Activated CD8-positive, alpha-beta memory T cell treated with anti-CD3 and anti-CD28 coated beads, Interleukin-2, amount 50 U/mL, for 4 hours (primary cell): ENCODE measurements at regions not wholly inside any gene's neighbourhood (a gene's known extent, or its start where the extent isn't known, plus 50 kb on each side); places are given as distances from the start of the nearest gene placed in this dataset.

Experiments used
- DNase-seq: peaks from one replicate; pipeline ENCODE4 v3.0.0-alpha.2; 2020

DNA sequence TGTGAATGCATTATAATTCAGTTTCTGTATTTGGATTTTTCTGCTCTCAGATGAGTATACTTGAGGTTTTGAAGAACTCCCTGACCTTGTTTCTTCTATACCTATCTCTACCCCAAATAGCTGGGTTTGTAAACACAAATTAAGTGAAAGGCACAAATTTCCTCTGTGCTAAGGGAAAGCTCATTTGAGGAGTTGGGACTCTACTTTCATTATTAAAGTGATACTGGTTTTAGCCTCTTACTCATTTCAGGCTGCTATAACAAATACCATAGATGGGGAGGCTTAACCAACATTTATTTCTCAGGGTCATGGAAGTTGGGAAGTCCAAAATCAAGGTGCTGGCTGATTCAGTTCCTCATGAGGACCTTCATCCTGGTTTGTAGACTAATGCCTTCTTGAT, 97.2 kb upstream of the ANKH start:
- DNase-seq = no peak

DNA sequence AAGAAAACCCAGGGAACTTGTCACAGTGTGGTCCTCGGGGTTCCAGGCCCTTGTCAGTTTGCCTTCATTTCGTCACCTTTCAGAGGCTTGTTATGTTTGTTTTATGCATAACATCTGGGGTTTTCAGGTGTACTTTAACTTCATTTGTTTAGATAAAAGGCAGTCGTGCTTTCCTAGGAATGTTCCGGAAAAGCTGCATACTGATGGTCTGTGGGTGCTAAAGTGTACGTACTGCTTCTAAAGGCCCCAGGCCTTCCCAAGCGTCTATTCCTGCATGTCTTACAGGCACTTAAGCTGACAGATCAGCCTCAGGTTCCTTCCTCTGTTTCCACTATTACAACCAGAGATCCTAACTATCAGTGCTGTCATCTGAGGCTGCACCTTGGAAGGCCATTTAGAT, 95.6 kb upstream of the ANKH start:
- DNase-seq = no peak

DNA sequence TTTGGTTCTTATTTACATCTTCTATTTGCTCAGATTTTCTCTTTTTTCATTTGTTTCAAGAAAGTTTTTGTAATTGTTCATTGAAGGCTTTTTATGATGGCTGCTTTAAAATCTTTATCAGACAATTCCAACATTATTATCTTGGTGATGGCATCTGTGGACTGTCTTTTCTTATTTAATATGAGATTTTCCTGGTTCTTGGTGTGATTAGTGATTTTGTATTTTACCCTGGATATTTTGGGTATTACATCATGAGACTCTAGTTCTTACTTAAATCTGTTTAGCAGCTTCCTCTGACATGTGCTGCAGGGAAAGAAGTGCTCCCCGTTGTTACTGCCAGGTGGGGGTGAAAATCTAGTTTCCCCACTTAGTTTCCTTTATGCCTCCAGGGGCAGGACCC, 94.2 kb upstream of the ANKH start:
- no peak for DNase-seq

GRCh38 chr5:14962604-14963003, 91.0 kb upstream of the ANKH start:
- DNase-seq = no peak

DNA sequence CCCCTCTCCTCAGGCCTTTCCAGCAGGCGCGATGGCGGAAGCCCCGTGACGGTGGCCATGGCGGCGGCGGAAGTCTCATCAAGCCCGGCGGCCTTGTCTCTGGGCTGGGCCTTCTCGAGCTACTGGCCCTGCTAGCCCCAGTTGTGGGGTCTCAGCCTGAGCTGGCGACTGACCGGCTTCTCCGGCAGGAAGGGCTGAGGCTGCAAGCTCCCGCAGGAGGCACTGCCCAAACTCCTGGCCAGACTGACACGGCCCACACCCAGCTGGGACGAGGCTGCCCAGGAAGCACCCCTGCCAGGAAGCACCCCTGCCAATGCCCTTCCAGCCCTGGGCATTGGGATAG, 88.5 kb upstream of the ANKH start:
- DNase-seq = no peak

GRCh38 chr5:14959399-14960119, 88.0 kb upstream of the ANKH start:
- DNase-seq = no peak

- DNase-seq = no peak
These were observed 86.6 kb upstream of the ANKH start for GRCh38 chr5:14958188-14958587.

DNA sequence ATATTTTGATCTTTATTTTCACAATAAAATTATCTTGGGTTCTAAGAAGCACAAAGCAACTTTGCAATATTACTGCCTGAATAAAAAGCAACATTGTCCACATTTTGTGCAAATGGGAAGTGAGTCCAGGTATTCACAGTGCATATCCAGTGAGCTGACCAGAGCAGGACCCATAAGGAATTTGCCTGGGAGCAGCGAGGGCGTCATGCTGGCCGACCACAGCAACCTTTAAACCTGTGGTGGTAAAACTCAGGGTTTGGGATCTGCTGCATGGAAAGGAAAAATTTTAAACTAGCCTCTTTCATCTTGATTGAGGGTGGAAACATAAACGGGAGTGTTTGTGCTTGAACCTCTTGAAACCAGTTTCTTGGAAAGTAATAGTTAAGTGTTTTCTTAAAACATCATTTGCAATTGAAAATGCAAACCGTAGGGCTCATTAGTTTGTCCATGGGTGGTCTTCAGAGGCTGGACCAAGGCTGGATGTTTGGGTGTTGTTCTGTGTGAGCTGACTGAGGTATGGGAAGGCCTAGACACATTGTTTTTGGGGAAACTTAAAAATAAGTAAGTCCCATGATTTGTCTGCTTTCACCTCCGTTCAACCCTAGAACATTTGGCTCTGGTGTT, 85.0 kb upstream of the ANKH start:
- no peak for DNase-seq

DNA sequence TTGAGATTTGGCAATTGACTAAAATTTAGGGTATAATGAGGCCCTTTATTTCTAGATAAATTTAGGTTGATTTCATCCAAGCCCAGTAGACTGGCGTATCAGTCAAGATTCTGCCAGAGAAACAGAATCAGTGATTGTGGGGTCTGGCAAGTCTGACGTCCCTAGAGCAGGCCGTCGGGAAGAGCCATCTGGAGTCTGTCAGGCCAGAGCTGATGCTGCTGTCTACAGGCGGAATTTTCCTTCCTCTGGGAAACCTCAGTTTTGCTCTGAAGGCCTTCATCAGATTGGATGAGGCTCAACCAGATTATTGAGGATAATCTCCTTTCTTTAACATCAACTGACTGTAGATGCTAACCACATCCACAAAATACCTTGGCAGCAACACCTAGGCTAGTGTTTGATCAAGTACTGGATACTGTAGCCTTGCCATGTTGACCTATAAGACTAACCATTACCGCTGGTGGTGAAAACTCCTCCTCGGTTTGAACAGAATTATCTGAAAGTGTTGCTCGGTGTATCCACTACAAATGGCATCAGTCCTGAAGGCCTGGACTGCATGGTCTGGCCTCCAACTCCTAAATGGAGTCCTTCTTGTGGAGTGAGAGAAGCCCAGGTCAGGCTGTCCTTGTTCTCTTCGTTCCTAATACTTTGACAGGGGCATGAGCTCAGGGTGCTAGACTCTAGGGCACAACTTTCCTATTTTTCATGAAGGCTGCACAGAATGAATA, 83.2 kb upstream of the ANKH start:
- no peak for DNase-seq

GRCh38 chr5:14954216-14954615, 82.6 kb upstream of the ANKH start:
- no peak for DNase-seq

GRCh38 chr5:14953075-14953607, 81.6 kb upstream of the ANKH start:
- DNase-seq = no peak

DNA sequence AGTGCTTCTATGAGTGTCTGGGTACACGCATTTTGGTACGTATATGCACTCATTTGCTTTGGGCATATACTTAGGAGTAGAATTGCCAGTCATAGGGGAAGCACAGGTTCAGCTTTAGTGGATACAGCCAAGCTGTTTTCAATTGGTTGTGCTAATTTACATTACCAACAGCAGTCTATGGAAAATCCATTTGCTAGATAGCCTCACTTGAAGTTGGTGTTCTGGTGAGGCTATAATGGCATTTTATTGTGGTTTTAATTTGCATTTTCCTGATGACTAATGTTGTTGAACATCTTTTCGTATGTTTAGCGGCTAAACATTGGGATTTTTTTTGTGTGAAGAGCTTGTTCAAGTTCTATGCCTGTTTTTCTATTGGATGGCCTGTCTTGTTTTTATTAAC, 76.8 kb upstream of the ANKH start:
- no peak for DNase-seq

- peak; percentile 34 for DNase-seq
These were observed 75.4 kb upstream of the ANKH start for GRCh38 chr5:14946815-14947620.

GRCh38 chr5:14945450-14945849, 73.9 kb upstream of the ANKH start:
- DNase-seq = no peak

GRCh38 chr5:14944996-14945395, 73.4 kb upstream of the ANKH start:
- DNase-seq = no peak

GRCh38 chr5:14944350-14944739, 72.8 kb upstream of the ANKH start:
- DNase-seq = no peak

DNA sequence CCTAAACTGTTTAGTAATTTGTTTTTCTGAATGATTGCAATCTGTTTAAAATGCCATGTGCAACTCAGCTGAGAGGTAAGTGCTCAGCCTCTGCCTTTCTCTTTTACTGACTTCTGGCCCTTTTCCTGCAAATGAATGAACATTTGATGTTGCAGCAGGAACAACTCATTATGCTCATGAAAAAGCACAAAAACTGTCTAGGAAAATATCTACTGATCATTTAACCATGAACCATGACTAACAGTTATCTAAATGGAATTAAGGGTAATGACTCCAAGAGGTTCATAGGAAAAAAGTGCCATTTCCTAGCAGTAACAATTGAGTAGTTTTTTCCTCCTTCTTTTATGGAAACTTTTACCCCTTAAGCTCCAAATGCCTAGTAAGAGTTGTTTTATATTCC, 70.6 kb upstream of the ANKH start:
- DNase-seq = no peak

GRCh38 chr5:14937254-14937653, 65.7 kb upstream of the ANKH start:
- no peak for DNase-seq

DNA sequence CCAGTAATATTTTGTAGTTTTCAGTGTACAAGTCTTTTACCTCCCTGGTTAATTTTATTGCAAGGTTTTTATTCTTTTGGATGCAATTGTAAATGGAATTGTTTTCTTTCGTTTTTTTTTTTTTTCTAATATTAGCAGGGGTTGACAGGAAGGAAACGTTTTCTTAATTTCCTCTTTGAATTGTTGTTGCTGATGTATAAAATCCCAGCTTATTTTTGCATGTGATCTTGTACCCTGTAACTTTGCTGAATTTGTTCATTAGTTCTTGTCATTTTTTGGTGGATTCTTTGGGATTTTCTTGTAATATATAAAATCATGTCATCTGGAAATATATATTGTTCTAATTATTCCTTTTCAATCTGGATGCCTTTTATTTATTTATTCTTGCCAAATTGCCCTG, 65.0 kb upstream of the ANKH start:
- no peak for DNase-seq

DNA sequence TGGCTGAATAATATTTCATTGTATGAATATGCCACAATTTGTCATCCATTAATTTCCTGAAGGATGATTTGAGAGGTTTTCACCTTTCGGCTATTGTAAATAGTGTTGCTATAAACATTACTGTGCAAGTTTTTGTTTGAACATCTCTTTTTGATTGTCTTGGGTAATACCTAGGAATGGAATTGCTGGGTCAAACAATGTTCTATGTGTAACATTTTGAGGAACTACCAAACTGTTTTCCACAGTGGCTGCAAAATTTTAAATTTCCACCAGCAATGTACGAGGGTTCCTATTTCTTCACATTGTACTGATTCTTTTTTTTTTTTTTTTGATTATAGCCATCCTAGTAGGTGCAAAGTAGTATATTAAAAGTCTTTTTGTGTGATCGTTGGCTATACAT, 63.8 kb upstream of the ANKH start:
- DNase-seq = no peak

GRCh38 chr5:14932902-14933469, 61.4 kb upstream of the ANKH start:
- no peak for DNase-seq

DNA sequence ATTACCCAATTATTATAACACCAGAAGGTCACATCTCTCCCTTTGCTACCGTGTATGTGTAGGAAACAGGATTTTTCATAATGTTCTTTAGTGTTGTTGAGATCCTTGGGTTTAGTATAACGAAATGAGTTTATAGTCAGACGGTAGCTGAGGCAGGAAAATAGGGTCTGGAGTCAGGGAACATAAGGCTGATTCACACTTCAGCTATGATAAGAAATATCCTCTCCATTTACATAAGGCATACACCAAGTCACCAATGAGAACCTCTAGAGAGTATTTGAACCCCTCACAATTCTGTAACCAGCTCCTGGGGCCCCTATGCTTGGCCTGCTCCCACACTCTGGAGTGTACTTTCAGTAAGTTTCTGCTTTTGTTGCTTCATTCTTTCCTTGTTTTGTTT, 58.9 kb upstream of the ANKH start:
- no peak for DNase-seq
